Midbrain (tissue), 1 donor: ENCODE measurements at regions not wholly inside any gene's neighbourhood (a gene's known extent, or its start where the extent isn't known, plus 50 kb on each side); places are given as distances from the start of the nearest gene placed in this dataset.

Experiments used
- DNase-seq: peaks from one replicate; lab custom pipeline; 2025; lab: John Stamatoyannopoulos, UW

GRCh38 chr1:221104596-221104995 is 225.4 kb downstream of the HLX start:
- no peak for DNase-seq

GRCh38 chr1:221105578-221105977 is 226.3 kb downstream of the HLX start:
- no peak for DNase-seq

- no peak for DNase-seq
Measured at GRCh38 chr1:221106616-221107015, 227.4 kb downstream of the HLX start.

GRCh38 chr1:221109930-221110329 is 230.7 kb downstream of the HLX start:
- no peak for DNase-seq

- no peak for DNase-seq
Measured at GRCh38 chr1:221117133-221117532, 237.9 kb downstream of the HLX start.

GRCh38 chr1:221117548-221117951 is 238.3 kb downstream of the HLX start:
- no peak for DNase-seq

- no peak for DNase-seq
Measured at GRCh38 chr1:221118176-221118937, 239.1 kb downstream of the HLX start.

- DNase-seq: no peak
Measured at GRCh38 chr1:221118938-221119320, 239.7 kb downstream of the HLX start.

- DNase-seq: no peak
Measured at GRCh38 chr1:221122501-221122900, 243.3 kb downstream of the HLX start.

GRCh38 chr1:221125976-221126375 is 246.7 kb downstream of the HLX start:
- DNase-seq: no peak

GRCh38 chr1:221137666-221138065 is 258.4 kb downstream of the HLX start:
- DNase-seq: no peak

GRCh38 chr1:221138516-221138915 is 259.3 kb downstream of the HLX start:
- DNase-seq: no peak

GRCh38 chr1:221139991-221140390 is 260.7 kb downstream of the HLX start:
- DNase-seq: no peak

GRCh38 chr1:221141096-221141495 is 261.9 kb downstream of the HLX start:
- no peak for DNase-seq

- DNase-seq: no peak
Measured at GRCh38 chr1:221141606-221142285, 262.5 kb downstream of the HLX start.

- DNase-seq: no peak
Measured at GRCh38 chr1:221148660-221149059, 269.4 kb downstream of the HLX start.

- DNase-seq: no peak
Measured at GRCh38 chr1:221149111-221149510, 269.9 kb downstream of the HLX start.

- DNase-seq: no peak
Measured at GRCh38 chr1:221149555-221150075, 270.4 kb downstream of the HLX start.

GRCh38 chr1:221150996-221151395 is 271.8 kb downstream of the HLX start:
- DNase-seq: no peak

GRCh38 chr1:221154932-221155331 is 275.7 kb downstream of the HLX start:
- no peak for DNase-seq

- DNase-seq: no peak
Measured at GRCh38 chr1:221157026-221157761, 278.0 kb downstream of the HLX start.

GRCh38 chr1:221159608-221160007 is 280.4 kb downstream of the HLX start:
- no peak for DNase-seq

- no peak for DNase-seq
Measured at GRCh38 chr1:221161571-221162041, 282.4 kb downstream of the HLX start.
